GM19238 (cell line): ENCODE measurements at regions not wholly inside any gene's neighbourhood (a gene's known extent, or its start where the extent isn't known, plus 50 kb on each side); places are given as distances from the start of the nearest gene placed in this dataset.

Experiments used
- DNase-seq: peaks from one replicate; pipeline ENCODE4 v3.0.0; 2011; ENCODE audit warnings: low spot score; ENCODE audit not compliant: insufficient read length

- DNase-seq, result no peak
These were observed 679.4 kb upstream of the ADGRL2 start for GRCh38 chr1:81121306-81121705.

GRCh38 chr1:81119319-81119718 lies 681.4 kb upstream of the ADGRL2 start:
- no peak for DNase-seq

GRCh38 chr1:81118550-81118949 lies 682.2 kb upstream of the ADGRL2 start:
- no peak for DNase-seq

GRCh38 chr1:81115422-81115821 lies 685.3 kb upstream of the ADGRL2 start:
- no peak for DNase-seq

GRCh38 chr1:81114191-81114590 lies 686.5 kb upstream of the ADGRL2 start:
- DNase-seq, result no peak

GRCh38 chr1:81113688-81114087 lies 687.0 kb upstream of the ADGRL2 start:
- DNase-seq, result no peak

GRCh38 chr1:81111818-81112217 lies 688.9 kb upstream of the ADGRL2 start:
- no peak for DNase-seq

- DNase-seq, result no peak
These were observed 691.7 kb upstream of the ADGRL2 start for GRCh38 chr1:81109038-81109437.

- DNase-seq, result no peak
These were observed 702.9 kb upstream of the ADGRL2 start for GRCh38 chr1:81097860-81098259.

- DNase-seq, result no peak
These were observed 727.2 kb upstream of the ADGRL2 start for GRCh38 chr1:81073580-81073979.

GRCh38 chr1:81071969-81072753 lies 728.6 kb upstream of the ADGRL2 start:
- no peak for DNase-seq

- no peak for DNase-seq
These were observed 729.5 kb upstream of the ADGRL2 start for GRCh38 chr1:81071072-81071858.

GRCh38 chr1:81069856-81070255 lies 730.9 kb upstream of the ADGRL2 start:
- DNase-seq, result no peak

GRCh38 chr1:81068726-81069125 lies 732.0 kb upstream of the ADGRL2 start:
- DNase-seq, result no peak

- no peak for DNase-seq
These were observed 746.9 kb upstream of the ADGRL2 start for GRCh38 chr1:81053826-81054225.

- DNase-seq, result no peak
These were observed 748.6 kb upstream of the ADGRL2 start for GRCh38 chr1:81052162-81052561.

- DNase-seq, result no peak
These were observed 750.3 kb upstream of the ADGRL2 start for GRCh38 chr1:81050390-81050789.

- no peak for DNase-seq
These were observed 756.0 kb upstream of the ADGRL2 start for GRCh38 chr1:81044708-81045107.

GRCh38 chr1:81042225-81042624 lies 758.5 kb upstream of the ADGRL2 start:
- DNase-seq, result no peak

GRCh38 chr1:81034291-81034690 lies 766.4 kb upstream of the ADGRL2 start:
- DNase-seq, result no peak

- DNase-seq, result no peak
These were observed 767.7 kb upstream of the ADGRL2 start for GRCh38 chr1:81032973-81033425.

- DNase-seq, result no peak
These were observed 768.4 kb upstream of the ADGRL2 start for GRCh38 chr1:81032374-81032773.

- no peak for DNase-seq
These were observed 770.3 kb upstream of the ADGRL2 start for GRCh38 chr1:81030441-81030840.
